ENCODE measurements at regions not wholly inside any gene's neighbourhood (a gene's known extent, or its start where the extent isn't known, plus 50 kb on each side); places are given as distances from the start of the nearest gene placed in this dataset.

- TF ChIP-seq CTCF (optimal IDR thresholded peaks at IDR 0.05 in 1 of 3, IDR thresholded peaks at IDR 0.05 in 1 of 3, conservative IDR thresholded peaks at IDR 0.05 in 1 of 3; ENCODE audit: extremely low read depth in 1 of 3, insufficient read depth in 2 of 3, low read length in 3 of 3) (no peak), EZH2 (IDR thresholded peaks at IDR 0.05; ENCODE audit: low read length) (no peak)
Measured at GRCh38 chr9:103431809-103432208, 436.7 kb downstream of the CYLC2 start.

All from keratinocyte (primary cell).